Epithelial cell of proximal tubule (primary cell): ENCODE measurements at regions not wholly inside any gene's neighbourhood (a gene's known extent, or its start where the extent isn't known, plus 50 kb on each side); places are given as distances from the start of the nearest gene placed in this dataset.

Experiments
- DNase-seq: peaks from one replicate; pipeline ENCODE4 v3.0.0-alpha.2; 2011; ENCODE audit warnings: low read depth
- H3K4me3 ChIP-seq: 2 replicates; pipeline ENCODE4 v1.5.1; 2011; ENCODE audit warnings: low read depth, mild to moderate bottlenecking, low read length
- TF ChIP-seq, protein P1 (sequence below): conservative IDR thresholded peaks from 2 replicates; pipeline ENCODE4 v1.5.1; 2012; ENCODE audit warnings: low read depth, mild to moderate bottlenecking, low read length

DNA sequence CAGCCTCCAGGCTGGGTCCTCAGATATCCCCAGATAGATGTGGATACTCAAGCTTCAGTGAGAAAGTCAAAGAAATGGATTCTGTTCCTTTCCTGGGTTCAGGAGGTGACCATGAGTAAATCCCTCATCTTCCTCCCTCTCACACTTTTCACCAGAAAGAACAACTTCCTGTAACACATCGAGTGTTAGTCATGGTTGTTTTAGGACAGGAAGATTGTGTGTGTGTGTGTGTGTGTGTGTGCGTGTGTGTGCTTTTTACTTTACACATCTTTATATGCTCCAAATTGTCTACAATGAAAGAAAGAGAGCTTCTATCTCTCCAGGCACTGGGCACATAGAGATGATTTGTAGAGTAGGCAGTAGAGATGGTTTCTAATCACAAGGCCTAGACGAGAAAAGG is 139.9 kb downstream of the TBXT start:
- no peak for DNase-seq
- TF ChIP-seq, protein P1, sequence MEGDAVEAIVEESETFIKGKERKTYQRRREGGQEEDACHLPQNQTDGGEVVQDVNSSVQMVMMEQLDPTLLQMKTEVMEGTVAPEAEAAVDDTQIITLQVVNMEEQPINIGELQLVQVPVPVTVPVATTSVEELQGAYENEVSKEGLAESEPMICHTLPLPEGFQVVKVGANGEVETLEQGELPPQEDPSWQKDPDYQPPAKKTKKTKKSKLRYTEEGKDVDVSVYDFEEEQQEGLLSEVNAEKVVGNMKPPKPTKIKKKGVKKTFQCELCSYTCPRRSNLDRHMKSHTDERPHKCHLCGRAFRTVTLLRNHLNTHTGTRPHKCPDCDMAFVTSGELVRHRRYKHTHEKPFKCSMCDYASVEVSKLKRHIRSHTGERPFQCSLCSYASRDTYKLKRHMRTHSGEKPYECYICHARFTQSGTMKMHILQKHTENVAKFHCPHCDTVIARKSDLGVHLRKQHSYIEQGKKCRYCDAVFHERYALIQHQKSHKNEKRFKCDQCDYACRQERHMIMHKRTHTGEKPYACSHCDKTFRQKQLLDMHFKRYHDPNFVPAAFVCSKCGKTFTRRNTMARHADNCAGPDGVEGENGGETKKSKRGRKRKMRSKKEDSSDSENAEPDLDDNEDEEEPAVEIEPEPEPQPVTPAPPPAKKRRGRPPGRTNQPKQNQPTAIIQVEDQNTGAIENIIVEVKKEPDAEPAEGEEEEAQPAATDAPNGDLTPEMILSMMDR, result no peak
- no peak overlapping the region for H3K4me3 ChIP-seq

GRCh38 chr6:166026586-166027126 is 141.0 kb downstream of the TBXT start:
- DNase-seq, result no peak
- no peak overlapping the region for H3K4me3 ChIP-seq
- TF ChIP-seq, protein P1, result no peak

- no peak for DNase-seq
- TF ChIP-seq, protein P1, result no peak
- no peak overlapping the region for H3K4me3 ChIP-seq
Observed at GRCh38 chr6:166025149-166025898, 142.3 kb downstream of the TBXT start.

DNA sequence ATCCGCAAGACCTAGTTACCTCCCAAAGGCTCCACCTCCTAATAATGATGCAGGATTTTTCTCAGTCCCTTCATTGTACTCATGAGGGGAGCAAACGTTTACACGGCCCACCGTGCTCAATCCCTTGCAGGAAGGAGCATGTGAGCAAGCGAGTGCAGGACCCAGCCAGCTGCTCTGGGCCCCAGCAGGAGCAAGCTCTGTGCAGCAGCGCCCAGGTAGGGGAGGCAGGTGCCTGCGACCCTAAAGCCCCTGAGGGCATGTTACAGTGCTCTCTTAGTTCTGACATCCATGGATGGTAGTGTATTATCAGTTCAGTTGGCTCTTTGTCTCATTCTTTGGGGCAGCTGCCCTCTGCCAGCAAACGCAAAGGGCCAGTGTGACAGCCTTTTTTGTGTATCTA is 143.4 kb downstream of the TBXT start:
- H3K4me3 ChIP-seq, result no peak overlapping the region
- TF ChIP-seq, protein P1, result no peak
- no peak for DNase-seq

DNA sequence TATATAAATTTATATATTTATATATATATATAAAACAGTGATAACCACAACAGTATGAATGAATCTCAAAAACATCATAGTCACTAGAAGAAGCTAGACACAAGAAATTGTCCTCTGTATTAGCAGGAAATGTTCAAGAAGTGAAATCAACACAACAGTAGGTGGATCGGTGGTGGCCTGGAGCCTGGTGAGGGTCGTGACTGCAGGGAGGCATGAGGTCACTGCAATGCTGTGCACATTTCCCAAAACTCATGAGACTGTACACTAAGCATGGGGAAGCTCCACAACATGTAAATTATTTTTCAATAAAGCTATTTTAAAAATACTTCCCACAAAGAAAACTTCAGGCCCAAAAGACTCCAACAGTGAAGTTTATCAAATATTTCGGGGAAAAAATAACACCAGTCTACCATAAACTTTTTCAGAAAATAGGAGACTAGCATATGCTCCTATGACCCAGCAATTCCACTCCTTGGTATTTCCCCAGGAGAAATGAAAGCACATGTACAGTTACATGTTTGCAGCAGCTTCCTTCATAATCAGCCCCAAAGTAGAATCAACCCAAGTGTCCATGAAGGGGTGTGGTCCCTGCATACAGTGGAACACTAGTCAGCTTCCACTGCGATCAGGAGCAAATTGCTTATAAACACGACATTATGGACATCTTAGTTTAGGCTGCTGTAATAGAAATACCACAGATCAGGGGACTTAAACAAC is 144.2 kb downstream of the TBXT start:
- H3K4me3 ChIP-seq, result no peak overlapping the region
- TF ChIP-seq, protein P1, result no peak
- no peak for DNase-seq

- TF ChIP-seq, protein P1, result no peak
- DNase-seq, result no peak
- no peak overlapping the region for H3K4me3 ChIP-seq
Observed at GRCh38 chr6:166021429-166021828, 146.2 kb downstream of the TBXT start.
